Left lung (tissue), 4 donors: ENCODE measurements at regions not wholly inside any gene's neighbourhood (a gene's known extent, or its start where the extent isn't known, plus 50 kb on each side); places are given as distances from the start of the nearest gene placed in this dataset.

ENCODE experiments used
- ATAC-seq: fragments of 200-7000 bp; cut with Tn5 transposase; one replicate; pipeline ENCODE4 v1.9.1; 2020; ENCODE audit warnings: moderate library complexity
- DNase-seq, 4 donors: peaks; one replicate each; pipeline ENCODE4 v3.0.0-alpha.2; 2013 to 2020
- H3K27ac ChIP-seq, 2 donors: fragments of 200-600 bp; sonication (generic) in 1 of 2; one replicate each; pipeline versions ENCODE4 v1.5.0 to v1.8.0; 2020 to 2021
- H3K27me3 ChIP-seq, 2 donors: fragments of 200-600 bp; sonication (generic) in 1 of 2; one replicate each; pipeline versions ENCODE4 v1.5.0 to v1.8.0; 2020 to 2021
- H3K36me3 ChIP-seq, 2 donors: fragments of 200-600 bp; sonication (generic) in 1 of 2; one replicate each; pipeline versions ENCODE4 v1.5.0 to v1.8.0; 2020 to 2021
- H3K4me1 ChIP-seq, 2 donors: fragments of 200-600 bp; one replicate each; pipeline ENCODE4 v1.8.0; 2021
- H3K4me3 ChIP-seq, 2 donors: fragments of 200-600 bp; sonication (generic) in 1 of 2; one replicate each; pipeline versions ENCODE4 v1.5.0 to v1.8.0; 2020 to 2021; ENCODE audit warnings: mild to moderate bottlenecking in 1 of 2
- H3K9me3 ChIP-seq, 2 donors: fragments of 200-600 bp; sonication (generic) in 1 of 2; one replicate each; pipeline versions ENCODE4 v1.5.0 to v1.8.0; 2020 to 2021
- intact Hi-C, 2 donors: fragments of 100-400 bp; cut with DNase I; formaldehyde crosslinking; loops; one replicate each; pipeline versions ENCODE4 v1.11.2 to v1.14.2; 2022
- TF ChIP-seq, protein P1 (sequence below), 2 donors: fragments of 200-600 bp; sonication (generic) in 1 of 2; IDR thresholded peaks; one replicate each; pipeline versions ENCODE4 v1.5.0 to v1.8.0; 2021; ENCODE audit warnings: antibody characterized with exemption in 2 of 2
- donor health status: DM: no; HTN: yes; CAD: no.
- donor health status: DM: no; HTN: no; CAD: no.

DNA sequence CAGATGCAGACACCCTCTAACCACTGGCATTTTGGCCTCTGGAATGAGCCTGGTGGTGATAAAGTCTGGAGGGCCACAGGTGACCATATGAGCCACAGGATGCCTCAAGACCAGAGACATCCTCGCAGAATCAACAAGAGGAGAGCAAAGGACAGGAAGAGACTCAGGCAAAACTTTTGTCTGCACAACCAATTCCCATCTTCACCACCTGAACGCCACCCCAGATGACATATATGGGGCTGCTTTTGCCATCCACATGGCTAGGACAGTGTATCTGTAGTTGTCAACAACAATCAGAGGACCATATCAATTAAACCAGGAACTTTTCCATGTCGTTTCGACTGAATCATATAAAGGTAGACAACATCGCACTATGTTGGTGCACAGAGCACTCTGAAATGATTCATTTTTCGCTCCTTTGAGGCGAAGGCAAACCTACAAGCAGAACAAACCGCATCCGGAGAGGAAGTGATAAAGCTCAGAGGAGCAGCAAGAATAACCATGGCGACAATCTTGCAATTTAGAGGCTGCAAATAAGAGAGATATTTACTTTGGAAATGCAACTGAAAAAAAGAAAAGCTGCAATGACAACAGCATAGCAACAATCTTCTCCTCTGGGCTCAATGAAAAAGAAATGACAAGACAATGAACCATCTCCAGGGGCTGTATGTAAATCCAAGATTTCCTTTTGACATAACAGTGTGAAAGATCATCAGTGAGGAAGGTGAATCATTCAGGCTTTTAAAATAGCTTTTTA, 204.5 kb downstream of the ARL4C start:
- no peaks in the 10 kb centered on the region for H3K27me3 ChIP-seq
- DNase-seq (no peak), ATAC-seq (no peak)
- no peak overlapping the region for H3K4me3 ChIP-seq
- intact Hi-C loops, result loop anchor here in 1 of 2 donors (5.0 kb wide), 2 partner anchors 190 to 205 kb away; partner anchors contain the start of gene ARL4C
- peaks cover 0 to 32% of the 10 kb centered on the region in 2 donors for H3K4me1 ChIP-seq
- H3K9me3 ChIP-seq, result no peaks in the 10 kb centered on the region
- no peaks in the 10 kb centered on the region for H3K36me3 ChIP-seq
- TF ChIP-seq, protein P1, sequence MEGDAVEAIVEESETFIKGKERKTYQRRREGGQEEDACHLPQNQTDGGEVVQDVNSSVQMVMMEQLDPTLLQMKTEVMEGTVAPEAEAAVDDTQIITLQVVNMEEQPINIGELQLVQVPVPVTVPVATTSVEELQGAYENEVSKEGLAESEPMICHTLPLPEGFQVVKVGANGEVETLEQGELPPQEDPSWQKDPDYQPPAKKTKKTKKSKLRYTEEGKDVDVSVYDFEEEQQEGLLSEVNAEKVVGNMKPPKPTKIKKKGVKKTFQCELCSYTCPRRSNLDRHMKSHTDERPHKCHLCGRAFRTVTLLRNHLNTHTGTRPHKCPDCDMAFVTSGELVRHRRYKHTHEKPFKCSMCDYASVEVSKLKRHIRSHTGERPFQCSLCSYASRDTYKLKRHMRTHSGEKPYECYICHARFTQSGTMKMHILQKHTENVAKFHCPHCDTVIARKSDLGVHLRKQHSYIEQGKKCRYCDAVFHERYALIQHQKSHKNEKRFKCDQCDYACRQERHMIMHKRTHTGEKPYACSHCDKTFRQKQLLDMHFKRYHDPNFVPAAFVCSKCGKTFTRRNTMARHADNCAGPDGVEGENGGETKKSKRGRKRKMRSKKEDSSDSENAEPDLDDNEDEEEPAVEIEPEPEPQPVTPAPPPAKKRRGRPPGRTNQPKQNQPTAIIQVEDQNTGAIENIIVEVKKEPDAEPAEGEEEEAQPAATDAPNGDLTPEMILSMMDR (IDR thresholded peaks at IDR 0.05), result no peak
- H3K27ac ChIP-seq, result peak overlapping the region in 1 of 2 donors; percentile 63

DNA sequence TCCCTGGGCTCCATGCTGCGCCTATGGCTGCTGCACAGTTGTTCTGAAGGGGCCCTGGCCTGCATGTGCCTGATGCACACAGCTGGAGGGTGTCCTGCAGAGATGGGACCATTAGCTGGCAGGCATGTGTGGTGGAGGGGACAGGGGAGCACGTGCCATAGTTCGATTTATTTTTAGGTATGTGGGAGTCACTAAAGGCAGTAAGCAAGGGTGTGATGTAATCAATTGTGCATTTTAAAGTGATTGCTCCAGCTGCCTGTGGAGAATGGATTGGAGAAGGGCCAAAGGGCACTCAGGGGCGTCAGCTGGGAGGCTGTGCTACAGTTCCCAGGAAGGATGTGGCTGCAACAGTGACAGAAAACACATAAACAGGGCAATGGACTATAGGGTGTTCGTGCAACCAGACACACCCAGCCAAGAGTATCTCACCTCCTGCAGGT, 205.1 kb downstream of the ARL4C start:
- Histone ChIP-seq H3K4me1 (peaks cover 0 to 32% of the 10 kb centered on the region in 2 donors), H3K4me3 (no peak overlapping the region), H3K27ac (peak overlapping the region in 1 of 2 donors; percentile 46), H3K36me3 (no peaks in the 10 kb centered on the region), H3K27me3 (no peaks in the 10 kb centered on the region), H3K9me3 (no peaks in the 10 kb centered on the region)
- intact Hi-C loops, result loop anchor here in 1 of 2 donors (5.0 kb wide), 2 partner anchors 191 to 206 kb away; partner anchors contain the start of gene ARL4C
- ATAC-seq (no peak), DNase-seq (peak in 1 of 4 donors; percentile 31)
- TF ChIP-seq, protein P1 (IDR thresholded peaks at IDR 0.05), result no peak

DNA sequence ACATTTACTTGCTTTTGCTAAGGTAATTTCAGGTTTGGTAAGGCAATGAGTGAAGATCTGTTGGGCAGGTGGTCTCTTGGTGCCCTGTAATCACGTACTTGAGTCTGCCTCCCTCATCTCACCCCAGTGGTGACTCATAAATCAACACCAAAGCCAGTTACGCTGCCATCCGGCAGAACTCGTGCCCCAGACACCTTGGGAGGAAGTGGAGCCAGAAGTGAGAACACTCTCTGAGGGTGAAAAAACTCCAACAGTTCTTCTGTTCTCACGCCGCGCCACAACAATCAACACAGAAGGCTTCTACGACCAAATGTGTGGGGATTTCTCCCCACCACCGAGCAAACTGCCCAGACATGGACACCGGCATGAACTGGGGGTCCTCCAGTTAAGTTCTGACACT, 206.2 kb downstream of the ARL4C start:
- H3K36me3 ChIP-seq, result no peaks in the 10 kb centered on the region
- ATAC-seq, result peak; percentile 31
- no peak overlapping the region for H3K4me3 ChIP-seq
- H3K27ac ChIP-seq, result peak overlapping the region in 1 of 2 donors; percentile 53
- no peaks in the 10 kb centered on the region for H3K9me3 ChIP-seq
- H3K27me3 ChIP-seq, result no peaks in the 10 kb centered on the region
- TF ChIP-seq, protein P1 (IDR thresholded peaks at IDR 0.05), result no peak
- DNase-seq, result peak in 1 of 4 donors; percentile 52
- intact Hi-C loops, result loop anchor here in 1 of 2 donors (5.0 kb wide), 2 partner anchors 192 to 207 kb away; partner anchors contain the start of gene ARL4C
- peaks cover 0 to 32% of the 10 kb centered on the region in 2 donors for H3K4me1 ChIP-seq

DNA sequence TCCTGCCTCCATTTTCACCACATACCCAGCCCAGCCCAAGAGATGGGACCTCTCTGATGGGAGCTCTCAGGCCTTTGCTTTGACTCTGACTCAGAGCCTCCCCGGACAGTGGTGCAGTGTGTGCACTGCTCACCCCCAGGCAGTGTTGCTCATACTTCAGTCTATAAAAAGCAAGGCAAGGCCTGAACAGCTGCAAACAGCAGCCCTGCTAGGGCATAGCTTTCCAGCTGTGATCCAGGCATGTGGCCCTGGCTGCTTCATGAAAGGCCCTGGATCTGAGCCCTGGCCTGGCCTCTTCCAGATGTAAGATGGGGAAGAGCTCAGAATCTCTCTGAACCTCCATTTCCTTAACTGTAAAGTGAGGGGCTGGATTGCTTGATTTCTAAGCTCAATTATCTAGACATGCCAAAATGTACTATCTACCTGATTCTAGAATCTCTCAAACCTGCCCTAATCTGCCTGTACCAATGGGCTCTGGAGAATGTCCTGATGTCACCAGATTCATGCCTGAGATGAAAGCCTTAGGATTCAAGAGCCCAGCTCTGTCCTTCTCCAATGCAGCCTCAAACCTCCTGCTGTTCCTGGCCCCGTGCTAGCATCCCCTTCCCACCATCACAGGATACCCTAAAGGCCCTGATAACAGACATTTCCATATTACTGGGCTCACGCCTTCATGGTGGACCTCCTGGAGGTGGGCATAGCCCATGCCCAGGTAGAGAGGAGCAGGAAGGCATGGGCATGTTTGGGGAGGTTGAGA, 206.9 kb downstream of the ARL4C start:
- intact Hi-C loops, result loop anchor here in 1 of 2 donors (5.0 kb wide), 2 partner anchors 192 to 207 kb away; partner anchors contain the start of gene ARL4C
- Histone ChIP-seq H3K4me3 (no peak overlapping the region), H3K36me3 (no peaks in the 10 kb centered on the region), H3K27me3 (no peaks in the 10 kb centered on the region), H3K4me1 (peaks cover 0 to 32% of the 10 kb centered on the region in 2 donors), H3K27ac (peak overlapping the region in 1 of 2 donors; percentile 53), H3K9me3 (no peaks in the 10 kb centered on the region)
- TF ChIP-seq, protein P1 (IDR thresholded peaks at IDR 0.05), result no peak
- peak in 2 of 4 donors; percentile 59 to 77 for DNase-seq
- peak; percentile 57 for ATAC-seq
